PC-9 (cell line): ENCODE measurements at regions not wholly inside any gene's neighbourhood (a gene's known extent, or its start where the extent isn't known, plus 50 kb on each side); places are given as distances from the start of the nearest gene placed in this dataset.

Experiments used
- BruUV-seq: library from RNA; stranded (reverse); fragments of 400-500 nt; replicated peaks from 2 replicates; lab custom pipeline; 2021; lab: Mats Ljungman, UMichigan
- CTCF ChIA-PET: fragments of 300-600 bp; sonication (Branson Sonifier 250); formaldehyde crosslinking; loops from one replicate; lab custom pipeline; 2022; ENCODE audit warnings: antibody characterized with exemption; lab: Charles Lee
- POLR2A ChIA-PET: fragments of 300-600 bp; sonication (Branson Sonifier 250); formaldehyde crosslinking; loops from one replicate; lab custom pipeline; 2022; ENCODE audit warnings: antibody characterized with exemption; ENCODE audit not compliant: unreplicated experiment; lab: Charles Lee
- DNase-seq, 2 experiments: peaks; one replicate each; pipeline versions ENCODE4 v3.0.0 to v3.0.0-alpha.2; 2015 to 2022; ENCODE audit warnings: mixed read lengths in 1 of 2
- H2AFZ ChIP-seq: fragments of 200-600 bp; sonication (generic); 2 replicates; pipeline ENCODE4 v1.8.1; 2017; ENCODE audit warnings: antibody characterized with exemption
- H3F3A ChIP-seq: fragments of 200-600 bp; sonication (generic); 2 replicates; pipeline ENCODE4 v1.8.1; 2017; ENCODE audit warnings: antibody characterized with exemption, mild to moderate bottlenecking, low read depth; ENCODE audit not compliant: insufficient read depth
- H3K27ac ChIP-seq: fragments of 200-600 bp; sonication (generic); 2 replicates; pipeline ENCODE4 v1.6.1; 2016; ENCODE audit warnings: mixed run types
- H3K27me3 ChIP-seq: fragments of 200-600 bp; sonication (generic); 2 replicates; pipeline ENCODE4 v1.6.1; 2016; ENCODE audit warnings: low read depth, mixed run types; ENCODE audit not compliant: insufficient read depth
- H3K36me3 ChIP-seq: fragments of 200-600 bp; sonication (generic); 2 replicates; pipeline ENCODE4 v1.6.1; 2016; ENCODE audit warnings: low read depth, mixed run types
- H3K4me1 ChIP-seq: fragments of 200-600 bp; sonication (generic); replicated peaks from 2 replicates; pipeline ENCODE4 v1.6.1; 2016; ENCODE audit warnings: mixed run types; ENCODE audit not compliant: insufficient read depth
- H3K4me2 ChIP-seq: fragments of 200-600 bp; sonication (generic); 2 replicates; pipeline ENCODE4 v1.6.1; 2017; ENCODE audit warnings: mixed run types
- H3K4me3 ChIP-seq: fragments of 200-600 bp; sonication (generic); 2 replicates; pipeline ENCODE4 v1.6.1; 2016; ENCODE audit warnings: mixed run types
- H3K79me2 ChIP-seq: fragments of 200-600 bp; sonication (generic); 2 replicates; pipeline ENCODE4 v1.6.1; 2017; ENCODE audit warnings: low read depth, mixed run types
- H3K9me2 ChIP-seq: fragments of 200-600 bp; sonication (generic); 2 replicates; pipeline ENCODE4 v1.8.1; 2017; ENCODE audit warnings: mild to moderate bottlenecking; ENCODE audit not compliant: insufficient read depth
- H3K9me3 ChIP-seq: fragments of 200-600 bp; sonication (generic); 2 replicates; pipeline ENCODE4 v1.8.1; 2016; ENCODE audit warnings: low read depth; ENCODE audit not compliant: insufficient read depth
- H4K20me1 ChIP-seq: fragments of 200-600 bp; sonication (generic); 2 replicates; pipeline ENCODE4 v1.8.1; 2017; ENCODE audit not compliant: insufficient read depth
- EZH2 ChIP-seq: fragments of 200-600 bp; sonication (generic); IDR thresholded peaks from 2 replicates; pipeline ENCODE4 v1.8.0; 2017; ENCODE audit warnings: antibody characterized with exemption, low read depth
- intact Hi-C: fragments of 100-400 bp; cut with micrococcal nuclease; formaldehyde crosslinking; loops from one replicate; pipeline ENCODE4 v1.10.0; 2022; ENCODE audit not compliant: unreplicated experiment
- TF ChIP-seq, protein P1 (sequence below): fragments of 200-600 bp; sonication (generic); conservative IDR thresholded peaks from 2 replicates; pipeline ENCODE4 v1.6.1; 2017; ENCODE audit warnings: mixed run types, antibody characterized with exemption, mild to moderate bottlenecking, moderate library complexity

DNA sequence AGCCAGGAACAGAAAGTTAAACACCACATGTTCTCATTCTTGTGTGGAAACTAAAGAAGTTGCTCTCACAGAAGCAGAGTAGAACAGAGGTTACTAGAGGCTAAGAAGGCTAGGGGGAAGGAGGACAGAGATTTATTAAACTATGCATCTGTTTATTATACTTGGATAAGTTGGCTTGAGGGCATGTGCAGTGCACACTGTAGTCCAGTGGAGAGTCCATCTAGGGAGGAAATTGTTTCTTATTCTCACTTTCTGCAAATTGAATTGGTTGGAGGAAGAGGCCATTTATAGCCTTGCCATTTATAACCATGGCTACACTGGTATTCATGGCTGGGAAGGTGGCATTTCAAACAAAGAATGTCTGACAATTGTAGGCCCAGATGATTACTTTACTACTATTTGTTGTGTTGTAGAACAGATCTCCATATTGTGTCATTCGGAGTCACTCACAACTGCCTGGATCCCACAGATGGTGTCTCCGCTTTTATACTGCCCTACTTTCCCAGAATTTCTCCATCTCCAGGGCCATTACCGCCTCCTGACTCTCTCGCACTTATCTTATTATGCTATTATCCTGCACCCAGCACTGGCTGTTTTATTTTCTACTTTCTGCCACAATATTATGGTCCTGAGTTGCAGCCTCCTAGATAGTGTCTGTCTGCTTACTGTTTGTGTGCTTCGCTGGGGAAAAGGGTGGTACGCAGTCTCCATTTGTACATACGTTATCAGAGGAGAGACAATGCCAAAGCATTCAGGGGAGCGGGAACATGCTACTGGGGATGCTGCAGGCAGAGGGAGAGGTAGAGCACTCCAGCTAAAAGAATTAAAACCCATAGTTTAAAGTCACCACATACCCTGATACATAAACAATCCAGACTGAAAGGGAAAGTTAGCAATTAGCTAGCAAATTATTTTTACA is 169.3 kb upstream of the BLID start:
- no peak overlapping the region for H3K4me3 ChIP-seq
- no peaks in the 10 kb centered on the region for H3F3A ChIP-seq
- no peaks in the 10 kb centered on the region for H3K9me2 ChIP-seq
- H3K27ac ChIP-seq = no peak overlapping the region
- H3K4me2 ChIP-seq = no peak overlapping the region
- no peaks in the 10 kb centered on the region for H4K20me1 ChIP-seq
- no peaks in the 10 kb centered on the region for H3K36me3 ChIP-seq
- intact Hi-C loops = no loop called here
- H3K79me2 ChIP-seq = no peaks in the 10 kb centered on the region
- DNase-seq = no peak
- BruUV-seq = no TSS peak
- no peaks in the 10 kb centered on the region for H3K4me1 ChIP-seq
- no peaks in the 10 kb centered on the region for H3K9me3 ChIP-seq
- ChIA-PET POLR2A (no interaction called here), CTCF (no interaction called here)
- TF ChIP-seq EZH2 = no peak
- TF ChIP-seq, protein P1, sequence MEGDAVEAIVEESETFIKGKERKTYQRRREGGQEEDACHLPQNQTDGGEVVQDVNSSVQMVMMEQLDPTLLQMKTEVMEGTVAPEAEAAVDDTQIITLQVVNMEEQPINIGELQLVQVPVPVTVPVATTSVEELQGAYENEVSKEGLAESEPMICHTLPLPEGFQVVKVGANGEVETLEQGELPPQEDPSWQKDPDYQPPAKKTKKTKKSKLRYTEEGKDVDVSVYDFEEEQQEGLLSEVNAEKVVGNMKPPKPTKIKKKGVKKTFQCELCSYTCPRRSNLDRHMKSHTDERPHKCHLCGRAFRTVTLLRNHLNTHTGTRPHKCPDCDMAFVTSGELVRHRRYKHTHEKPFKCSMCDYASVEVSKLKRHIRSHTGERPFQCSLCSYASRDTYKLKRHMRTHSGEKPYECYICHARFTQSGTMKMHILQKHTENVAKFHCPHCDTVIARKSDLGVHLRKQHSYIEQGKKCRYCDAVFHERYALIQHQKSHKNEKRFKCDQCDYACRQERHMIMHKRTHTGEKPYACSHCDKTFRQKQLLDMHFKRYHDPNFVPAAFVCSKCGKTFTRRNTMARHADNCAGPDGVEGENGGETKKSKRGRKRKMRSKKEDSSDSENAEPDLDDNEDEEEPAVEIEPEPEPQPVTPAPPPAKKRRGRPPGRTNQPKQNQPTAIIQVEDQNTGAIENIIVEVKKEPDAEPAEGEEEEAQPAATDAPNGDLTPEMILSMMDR = no peak
- H3K27me3 ChIP-seq = no peaks in the 10 kb centered on the region
- no peak overlapping the region for H2AFZ ChIP-seq

DNA sequence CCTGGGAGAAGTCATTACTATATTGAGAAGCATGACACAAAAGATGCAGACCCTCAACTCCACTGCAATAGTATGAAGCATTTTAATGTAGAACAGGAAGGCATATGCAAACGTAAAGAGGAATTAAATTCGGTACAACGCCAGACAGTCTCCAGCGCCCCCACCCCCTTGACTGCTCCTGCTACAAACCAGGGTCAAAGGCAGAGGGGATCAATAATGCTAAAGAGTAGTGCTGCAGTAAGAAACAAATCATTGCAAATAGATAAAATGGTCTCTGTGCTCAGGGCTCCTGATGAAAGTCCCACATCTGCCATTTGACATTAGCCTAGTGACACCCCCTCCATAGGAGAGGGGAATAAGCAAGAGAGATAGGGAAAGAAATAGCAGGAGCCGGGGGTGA is 164.9 kb upstream of the BLID start:
- POLR2A ChIA-PET = no interaction called here
- Histone ChIP-seq H3K27ac (no peak overlapping the region), H2AFZ (no peak overlapping the region), H3K36me3 (no peaks in the 10 kb centered on the region), H3K4me2 (no peak overlapping the region), H3K4me3 (no peak overlapping the region), H3K9me2 (no peaks in the 10 kb centered on the region), H4K20me1 (no peaks in the 10 kb centered on the region), H3K9me3 (no peaks in the 10 kb centered on the region; the same call in 1 of the 2 replicates), H3K4me1 (no peaks in the 10 kb centered on the region), H3K79me2 (no peaks in the 10 kb centered on the region), H3F3A (no peaks in the 10 kb centered on the region), H3K27me3 (no peaks in the 10 kb centered on the region)
- CTCF ChIA-PET = no interaction called here
- no peak for TF ChIP-seq EZH2
- TF ChIP-seq, protein P1 = no peak
- DNase-seq = no peak
- no TSS peak for BruUV-seq
- intact Hi-C loops = no loop called here

DNA sequence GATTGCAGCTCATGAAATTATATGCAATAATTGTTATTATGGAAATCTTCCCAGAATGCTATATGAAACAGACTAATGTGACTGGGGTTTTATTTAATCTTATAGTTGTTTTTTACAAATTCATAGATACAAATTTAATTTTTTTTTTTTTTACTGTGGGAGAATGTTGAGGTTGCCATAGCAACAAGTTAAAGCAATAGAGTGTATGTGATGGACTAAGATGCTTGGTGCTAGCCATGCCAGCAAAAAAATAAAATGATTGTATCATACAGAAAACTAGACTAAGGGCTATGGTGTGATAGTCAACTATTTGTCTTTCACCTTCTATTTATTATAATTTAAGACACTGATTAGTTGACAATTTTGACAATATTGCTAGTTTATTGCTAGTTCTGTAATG is 163.2 kb upstream of the BLID start:
- H3K27ac ChIP-seq = no peak overlapping the region
- H3K9me2 ChIP-seq = no peaks in the 10 kb centered on the region
- no peaks in the 10 kb centered on the region; the same call in 1 of the 2 replicates for H3K9me3 ChIP-seq
- no peak overlapping the region for H2AFZ ChIP-seq
- POLR2A ChIA-PET = no interaction called here
- TF ChIP-seq, protein P1 = no peak
- no peak for TF ChIP-seq EZH2
- intact Hi-C loops = no loop called here
- no peak overlapping the region for H3K4me2 ChIP-seq
- no peak for DNase-seq
- H3K27me3 ChIP-seq = no peaks in the 10 kb centered on the region
- CTCF ChIA-PET = no interaction called here
- no peaks in the 10 kb centered on the region for H4K20me1 ChIP-seq
- H3F3A ChIP-seq = no peaks in the 10 kb centered on the region
- no peaks in the 10 kb centered on the region for H3K4me1 ChIP-seq
- no peaks in the 10 kb centered on the region for H3K36me3 ChIP-seq
- H3K79me2 ChIP-seq = no peaks in the 10 kb centered on the region
- no peak overlapping the region for H3K4me3 ChIP-seq
- no TSS peak for BruUV-seq
